ENCODE measurements at regions not wholly inside any gene's neighbourhood (a gene's known extent, or its start where the extent isn't known, plus 50 kb on each side); places are given as distances from the start of the nearest gene placed in this dataset.
A peak's percentile ranks its signal among the peaks of the same experiment; 100 is the strongest.

- H2AFZ ChIP-seq (ENCODE audit: low read depth, low read length, poor library complexity, severe bottlenecking) = no peak overlapping the region
- no TSS peak for BruUV-seq (replicated peaks)
- no peaks in the 10 kb centered on the region for H3K27me3 ChIP-seq (ENCODE audit: insufficient read depth, low read length)
- ChIA-PET RAD21 (ENCODE audit: low non-redundant PET in 1 of 2, low total read pairs in 2 of 2, uncharacterized antibody in 2 of 2, unreplicated experiment in 2 of 2) (interaction anchor here in 1 of 2 experiments (0.6 to 1.3 kb wide), 2 partner anchors 305 to 1460 kb away, joined by 3 to 4 read pairs; no protein-coding TSS in a partner anchor), POLR2A (no interaction called here), CTCF (interaction anchor here (1.0 to 1.8 kb wide), 6 partner anchors 8 to 531 kb away, joined by 3 to 5 read pairs (median 4); no protein-coding TSS in a partner anchor)
- H3K4me3 ChIP-seq (replicated peaks in 1 of 2; ENCODE audit: low read depth in 1 of 2, low read length in 2 of 2) = no peak overlapping the region
- H3K4me2 ChIP-seq (ENCODE audit: low read length) = no peak overlapping the region
- no peaks in the 10 kb centered on the region for H3K9me2 ChIP-seq (ENCODE audit: insufficient read depth)
- ATAC-seq (peak; percentile 64), DNase-seq (ENCODE audit: low read depth, low spot score) (no peak)
- no peaks in the 10 kb centered on the region for H3K79me2 ChIP-seq (ENCODE audit: insufficient read depth, low read length)
- H3K36me3 ChIP-seq (ENCODE audit: control insufficient read depth in 1 of 2, insufficient read depth in 2 of 2, low read length in 2 of 2) = no peaks in the 10 kb centered on the region
- no peaks in the 10 kb centered on the region for H3K4me1 ChIP-seq (ENCODE audit: control insufficient read depth in 1 of 2, insufficient read depth in 2 of 2, low read length in 2 of 2)
- H4K20me1 ChIP-seq (ENCODE audit: insufficient read depth) = no peaks in the 10 kb centered on the region
- intact Hi-C loops (cut with micrococcal nuclease) = loop anchor here (2.0 to 10.0 kb wide), 3 partner anchors 304 to 1170 kb away; no protein-coding TSS in a partner anchor
- no peak overlapping the region for H3K9ac ChIP-seq (ENCODE audit: low read length)
- no peak overlapping the region for H3K27ac ChIP-seq (ENCODE audit: low read depth, low read length)
- no peak for TF ChIP-seq ELF1 (IDR thresholded peaks at IDR 0.05; ENCODE audit: borderline replicate concordance, low read depth)
- TF ChIP-seq, protein P1, sequence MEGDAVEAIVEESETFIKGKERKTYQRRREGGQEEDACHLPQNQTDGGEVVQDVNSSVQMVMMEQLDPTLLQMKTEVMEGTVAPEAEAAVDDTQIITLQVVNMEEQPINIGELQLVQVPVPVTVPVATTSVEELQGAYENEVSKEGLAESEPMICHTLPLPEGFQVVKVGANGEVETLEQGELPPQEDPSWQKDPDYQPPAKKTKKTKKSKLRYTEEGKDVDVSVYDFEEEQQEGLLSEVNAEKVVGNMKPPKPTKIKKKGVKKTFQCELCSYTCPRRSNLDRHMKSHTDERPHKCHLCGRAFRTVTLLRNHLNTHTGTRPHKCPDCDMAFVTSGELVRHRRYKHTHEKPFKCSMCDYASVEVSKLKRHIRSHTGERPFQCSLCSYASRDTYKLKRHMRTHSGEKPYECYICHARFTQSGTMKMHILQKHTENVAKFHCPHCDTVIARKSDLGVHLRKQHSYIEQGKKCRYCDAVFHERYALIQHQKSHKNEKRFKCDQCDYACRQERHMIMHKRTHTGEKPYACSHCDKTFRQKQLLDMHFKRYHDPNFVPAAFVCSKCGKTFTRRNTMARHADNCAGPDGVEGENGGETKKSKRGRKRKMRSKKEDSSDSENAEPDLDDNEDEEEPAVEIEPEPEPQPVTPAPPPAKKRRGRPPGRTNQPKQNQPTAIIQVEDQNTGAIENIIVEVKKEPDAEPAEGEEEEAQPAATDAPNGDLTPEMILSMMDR (IDR thresholded peaks at IDR 0.05 in 2 of 3, conservative IDR thresholded peaks at IDR 0.05 in 1 of 3; ENCODE audit: borderline replicate concordance in 1 of 3, insufficient read depth in 1 of 3, low read depth in 2 of 3, low read length in 2 of 3) = peak; percentile 47 to 81 (median 51); a peak in 5 of 6 replicates
- 0 out of 2 replicates have a peak, but pooled peaks have one; percentile 15 for TF ChIP-seq FOSL1 (IDR thresholded peaks at IDR 0.05; ENCODE audit: low read depth)
- no peak for TF ChIP-seq ATF3 (IDR thresholded peaks at IDR 0.05)
- 0 out of 2 replicates have a peak, but pooled peaks have one; percentile 24 for TF ChIP-seq SIN3A (IDR thresholded peaks at IDR 0.05; ENCODE audit: low read depth)
- peak; percentile 86 for TF ChIP-seq RAD21 (IDR thresholded peaks at IDR 0.05; ENCODE audit: low read depth)
- H3K9me3 ChIP-seq (ENCODE audit: control insufficient read depth in 1 of 2, insufficient read depth in 1 of 2, low read depth in 1 of 2, low read length in 2 of 2) = no peaks in the 10 kb centered on the region
Measured at GRCh38 chr4:177555007-177555574, 112.9 kb upstream of the AGA start.

DNA sequence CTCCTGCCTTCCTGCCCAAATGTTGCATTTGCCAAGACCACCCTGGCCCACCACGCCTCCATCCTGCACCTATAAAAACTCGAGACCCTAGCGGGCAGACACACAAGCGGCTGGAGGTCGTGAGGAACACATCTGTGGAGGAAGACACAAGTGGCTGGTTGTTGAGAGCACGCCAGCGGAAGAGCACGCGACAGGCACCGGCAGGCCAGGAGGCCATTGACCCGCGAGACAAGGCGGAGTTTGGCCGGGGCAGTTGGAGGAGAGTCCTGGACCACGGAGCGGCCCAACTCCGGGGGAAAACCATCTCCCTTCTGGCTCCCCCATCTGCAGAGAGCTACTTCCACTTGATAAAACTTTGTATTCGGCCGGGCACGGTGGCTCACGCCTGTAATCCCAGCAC lies 115.2 kb upstream of the AGA start:
- no peaks in the 10 kb centered on the region for H3K79me2 ChIP-seq (ENCODE audit: insufficient read depth, low read length)
- no peaks in the 10 kb centered on the region for H3K4me1 ChIP-seq (ENCODE audit: control insufficient read depth in 1 of 2, insufficient read depth in 2 of 2, low read length in 2 of 2)
- ChIA-PET RAD21 (ENCODE audit: low non-redundant PET in 1 of 2, low total read pairs in 2 of 2, uncharacterized antibody in 2 of 2, unreplicated experiment in 2 of 2) (no interaction called here), CTCF (no interaction called here), POLR2A (no interaction called here)
- BruUV-seq (replicated peaks) = no TSS peak
- no peaks in the 10 kb centered on the region for H3K27me3 ChIP-seq (ENCODE audit: insufficient read depth, low read length)
- no peak overlapping the region for H2AFZ ChIP-seq (ENCODE audit: low read depth, low read length, poor library complexity, severe bottlenecking)
- intact Hi-C loops (cut with micrococcal nuclease) = loop anchor here (10.0 kb wide), 2 partner anchors 857 to 1173 kb away; no protein-coding TSS in a partner anchor
- H3K9ac ChIP-seq (ENCODE audit: low read length) = no peak overlapping the region
- H4K20me1 ChIP-seq (ENCODE audit: insufficient read depth) = no peaks in the 10 kb centered on the region
- no peak for ATAC-seq
- no peak overlapping the region for H3K4me2 ChIP-seq (ENCODE audit: low read length)
- no peak overlapping the region for H3K27ac ChIP-seq (ENCODE audit: low read depth, low read length)
- no peaks in the 10 kb centered on the region for H3K36me3 ChIP-seq (ENCODE audit: control insufficient read depth in 1 of 2, insufficient read depth in 2 of 2, low read length in 2 of 2)
- TF ChIP-seq SRF (IDR thresholded peaks at IDR 0.05; ENCODE audit: low read depth) = no peak
- no peak for DNase-seq (ENCODE audit: low read depth, low spot score)
- H3K9me3 ChIP-seq (ENCODE audit: control insufficient read depth in 1 of 2, insufficient read depth in 1 of 2, low read depth in 1 of 2, low read length in 2 of 2) = no peaks in the 10 kb centered on the region
- H3K4me3 ChIP-seq (replicated peaks in 1 of 2; ENCODE audit: low read depth in 1 of 2, low read length in 2 of 2) = no peak overlapping the region
- H3K9me2 ChIP-seq (ENCODE audit: insufficient read depth) = no peaks in the 10 kb centered on the region

All from HCT116 (cell line).